Neural crest cell (in vitro differentiated cells): ENCODE measurements at regions not wholly inside any gene's neighbourhood (a gene's known extent, or its start where the extent isn't known, plus 50 kb on each side); places are given as distances from the start of the nearest gene placed in this dataset.
A peak's percentile ranks its signal among the peaks of the same experiment; 100 is the strongest.

ENCODE experiments used
- DNase-seq: peaks from one replicate; pipeline ENCODE4 v3.0.0; 2021; ENCODE audit warnings: low read depth, mixed read lengths, low spot score
- H3K27ac Mint-ChIP-seq: one replicate; pipeline ENCODE4 v1.8.0; 2021; ENCODE audit warnings: mild to moderate bottlenecking, mixed read lengths; ENCODE audit not compliant: unreplicated experiment
- H3K27me3 Mint-ChIP-seq: 2 replicates; pipeline ENCODE4 v1.8.0; 2021; ENCODE audit warnings: low read depth, mild to moderate bottlenecking, mixed read lengths
- H3K36me3 Mint-ChIP-seq: 2 replicates; pipeline ENCODE4 v1.8.0; 2021; ENCODE audit warnings: low read depth, mild to moderate bottlenecking, mixed read lengths
- H3K4me1 Mint-ChIP-seq: 2 replicates; pipeline ENCODE4 v1.8.0; 2021; ENCODE audit warnings: mixed read lengths
- H3K4me3 Mint-ChIP-seq: one replicate; pipeline ENCODE4 v1.8.0; 2021; ENCODE audit warnings: mild to moderate bottlenecking, mixed read lengths
- H3K9me3 Mint-ChIP-seq: 2 replicates; pipeline ENCODE4 v1.8.0; 2021; ENCODE audit warnings: mixed read lengths
- TF ChIP-seq, protein P1 (sequence below): fragments of 200-600 bp; sonication (generic); conservative IDR thresholded peaks from 2 replicates; pipeline ENCODE4 v1.5.0; 2021; ENCODE audit warnings: antibody characterized with exemption, mild to moderate bottlenecking

DNA sequence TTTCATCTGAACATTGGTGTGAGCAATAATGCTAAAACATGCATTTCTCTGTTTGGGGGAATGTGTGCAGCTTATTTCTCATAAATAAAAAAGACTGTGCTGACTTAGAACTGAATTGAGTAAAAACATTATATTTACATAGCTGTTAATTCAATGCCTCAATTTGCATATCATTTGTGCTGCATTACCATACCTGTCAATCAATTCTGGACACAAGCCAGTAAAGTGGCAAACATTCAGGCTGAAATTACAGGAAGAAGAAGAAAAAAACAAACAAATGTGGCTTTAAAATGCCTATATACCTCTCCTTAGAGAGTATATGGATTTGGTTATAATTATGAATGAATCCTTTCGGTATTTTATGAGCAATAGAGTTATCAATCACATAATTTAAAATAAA lies 380.1 kb upstream of the GBE1 start:
- H3K27me3 Mint-ChIP-seq = no peaks in the 10 kb centered on the region
- H3K36me3 Mint-ChIP-seq = no peaks in the 10 kb centered on the region
- no peak for DNase-seq
- TF ChIP-seq, protein P1, sequence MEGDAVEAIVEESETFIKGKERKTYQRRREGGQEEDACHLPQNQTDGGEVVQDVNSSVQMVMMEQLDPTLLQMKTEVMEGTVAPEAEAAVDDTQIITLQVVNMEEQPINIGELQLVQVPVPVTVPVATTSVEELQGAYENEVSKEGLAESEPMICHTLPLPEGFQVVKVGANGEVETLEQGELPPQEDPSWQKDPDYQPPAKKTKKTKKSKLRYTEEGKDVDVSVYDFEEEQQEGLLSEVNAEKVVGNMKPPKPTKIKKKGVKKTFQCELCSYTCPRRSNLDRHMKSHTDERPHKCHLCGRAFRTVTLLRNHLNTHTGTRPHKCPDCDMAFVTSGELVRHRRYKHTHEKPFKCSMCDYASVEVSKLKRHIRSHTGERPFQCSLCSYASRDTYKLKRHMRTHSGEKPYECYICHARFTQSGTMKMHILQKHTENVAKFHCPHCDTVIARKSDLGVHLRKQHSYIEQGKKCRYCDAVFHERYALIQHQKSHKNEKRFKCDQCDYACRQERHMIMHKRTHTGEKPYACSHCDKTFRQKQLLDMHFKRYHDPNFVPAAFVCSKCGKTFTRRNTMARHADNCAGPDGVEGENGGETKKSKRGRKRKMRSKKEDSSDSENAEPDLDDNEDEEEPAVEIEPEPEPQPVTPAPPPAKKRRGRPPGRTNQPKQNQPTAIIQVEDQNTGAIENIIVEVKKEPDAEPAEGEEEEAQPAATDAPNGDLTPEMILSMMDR = no peak
- no peak overlapping the region for H3K27ac Mint-ChIP-seq
- no peaks in the 10 kb centered on the region for H3K4me1 Mint-ChIP-seq
- H3K4me3 Mint-ChIP-seq = no peak overlapping the region
- no peaks in the 10 kb centered on the region for H3K9me3 Mint-ChIP-seq

DNA sequence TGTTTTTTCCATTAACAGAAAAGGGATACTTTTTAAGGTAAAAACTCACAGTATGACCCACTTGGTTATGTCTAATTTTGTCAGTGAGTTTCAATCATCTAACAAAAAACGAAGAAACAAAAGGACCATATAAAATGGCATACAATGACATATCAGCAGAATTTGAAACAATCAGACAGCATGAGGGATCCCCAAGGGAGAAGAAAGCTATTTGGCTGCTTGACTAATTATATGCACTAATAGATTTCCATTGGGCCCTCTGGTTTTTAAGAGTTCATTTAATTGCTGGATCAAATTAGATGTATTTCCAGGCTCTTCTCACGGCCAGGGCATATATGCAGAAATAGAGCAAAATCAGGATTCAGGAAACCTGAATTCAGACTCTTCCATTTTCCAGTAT lies 376.4 kb upstream of the GBE1 start:
- H3K4me3 Mint-ChIP-seq = no peak overlapping the region
- H3K4me1 Mint-ChIP-seq = no peaks in the 10 kb centered on the region
- no peaks in the 10 kb centered on the region for H3K36me3 Mint-ChIP-seq
- H3K9me3 Mint-ChIP-seq = no peaks in the 10 kb centered on the region
- DNase-seq = no peak
- no peaks in the 10 kb centered on the region for H3K27me3 Mint-ChIP-seq
- no peak overlapping the region for H3K27ac Mint-ChIP-seq
- TF ChIP-seq, protein P1 = no peak

DNA sequence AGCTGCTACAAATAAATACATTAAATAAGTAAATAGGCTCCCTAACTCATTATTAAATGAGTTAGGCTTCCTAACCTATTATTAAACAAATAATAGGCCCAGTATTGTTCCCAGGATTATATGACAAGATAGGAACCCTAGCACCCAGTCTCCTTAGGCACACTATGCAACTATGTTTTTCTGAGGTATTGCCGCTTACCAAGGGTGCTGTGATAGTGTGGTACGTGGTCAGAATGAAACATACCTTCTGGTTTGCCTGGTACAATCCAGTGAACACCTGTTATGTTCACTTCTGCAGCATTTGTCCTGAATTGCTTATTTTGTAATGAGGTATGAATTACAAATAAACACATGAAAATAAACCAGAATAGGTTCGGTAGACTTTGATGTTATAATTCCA lies 375.6 kb upstream of the GBE1 start:
- no peaks in the 10 kb centered on the region for H3K36me3 Mint-ChIP-seq
- H3K4me3 Mint-ChIP-seq = no peak overlapping the region
- H3K4me1 Mint-ChIP-seq = no peaks in the 10 kb centered on the region
- H3K27me3 Mint-ChIP-seq = no peaks in the 10 kb centered on the region
- TF ChIP-seq, protein P1 = no peak
- no peaks in the 10 kb centered on the region for H3K9me3 Mint-ChIP-seq
- no peak overlapping the region for H3K27ac Mint-ChIP-seq
- no peak for DNase-seq

DNA sequence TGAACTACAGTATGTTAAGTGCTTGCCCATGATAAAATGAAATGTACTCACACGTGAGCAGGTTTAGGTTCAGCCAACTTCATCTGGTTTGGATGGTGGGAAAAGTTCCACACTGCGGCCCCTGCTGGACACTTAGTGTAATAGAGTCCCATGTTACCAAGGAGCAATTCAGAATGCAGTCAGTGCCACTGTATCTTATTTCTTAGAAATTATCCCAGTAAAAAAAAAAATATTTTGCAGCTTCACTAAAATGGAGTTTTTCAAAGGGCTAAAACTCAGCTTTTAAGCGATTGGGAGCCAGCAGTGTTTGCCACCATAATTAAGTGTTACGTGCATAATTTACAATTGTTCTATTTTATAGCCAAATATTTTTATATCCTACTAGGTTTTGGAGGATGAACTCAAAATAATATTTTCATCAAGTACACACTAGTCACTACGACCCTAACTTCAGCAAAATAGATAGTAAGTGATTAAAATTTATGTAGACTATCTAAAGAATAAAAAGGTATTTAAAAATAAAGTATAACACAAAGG lies 371.7 kb upstream of the GBE1 start:
- Mint-ChIP-seq H3K4me1 (no peaks in the 10 kb centered on the region), H3K27me3 (no peaks in the 10 kb centered on the region), H3K4me3 (no peak overlapping the region), H3K36me3 (no peaks in the 10 kb centered on the region), H3K27ac (no peak overlapping the region), H3K9me3 (no peaks in the 10 kb centered on the region)
- DNase-seq = peak; percentile 54
- TF ChIP-seq, protein P1 = peak; percentile 86

DNA sequence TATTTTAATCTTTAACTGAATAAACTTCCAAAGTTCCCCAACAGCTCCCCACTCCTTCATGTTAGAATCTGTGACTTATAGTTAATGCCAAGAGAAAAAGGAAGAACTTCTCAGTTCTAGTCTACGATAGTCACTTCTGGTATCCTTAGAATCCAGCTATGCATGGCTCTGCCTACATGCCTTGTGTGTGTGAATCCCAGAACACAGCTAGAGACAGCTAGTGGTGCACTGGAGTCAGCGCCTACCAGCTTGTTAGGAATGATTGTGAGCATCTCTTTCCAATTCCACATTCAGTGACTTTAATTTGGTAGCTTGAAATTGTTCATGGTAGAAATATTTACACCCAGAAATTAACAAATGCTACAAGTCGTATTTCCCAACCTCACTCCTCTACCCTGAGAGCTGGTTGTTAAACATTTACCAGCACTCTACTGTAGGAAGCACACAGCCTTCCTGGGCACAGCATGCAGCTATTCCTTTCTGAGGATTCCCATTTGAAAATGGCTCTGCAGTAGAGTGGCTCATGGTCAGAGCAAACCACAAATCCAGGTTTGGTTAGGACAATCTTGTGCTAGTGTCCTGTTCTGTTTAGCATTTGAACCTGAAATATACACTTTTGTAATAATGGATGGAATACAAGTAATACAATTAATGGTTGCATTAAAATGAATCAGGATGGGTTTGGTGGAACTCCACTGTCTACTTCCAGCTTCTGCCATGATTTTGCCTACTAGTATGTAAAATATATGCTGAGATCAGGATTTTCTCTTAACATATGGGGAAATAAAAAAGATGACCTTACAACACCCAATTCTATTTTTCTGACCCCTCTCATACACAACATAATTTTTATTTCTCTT lies 371.0 kb upstream of the GBE1 start:
- TF ChIP-seq, protein P1 = no peak
- Mint-ChIP-seq H3K4me3 (no peak overlapping the region), H3K27ac (no peak overlapping the region), H3K9me3 (no peaks in the 10 kb centered on the region), H3K27me3 (no peaks in the 10 kb centered on the region), H3K36me3 (no peaks in the 10 kb centered on the region), H3K4me1 (no peaks in the 10 kb centered on the region)
- DNase-seq = no peak
